Sigmoid colon (tissue), 4 donors: ENCODE measurements at regions not wholly inside any gene's neighbourhood (a gene's known extent, or its start where the extent isn't known, plus 50 kb on each side); places are given as distances from the start of the nearest gene placed in this dataset.

ENCODE experiments used
- POLR2AphosphoS5 ChIP-seq, 4 donors: sonication (generic); formaldehyde crosslinking; IDR thresholded peaks; one replicate each; pipeline ENCODE4 v1.6.1; 2017; ENCODE audit warnings: antibody characterized with exemption in 4 of 4
- TF ChIP-seq, protein P1 (sequence below), 4 experiments: fragments of 450-650 bp in 3 of 4; fragments of 200-600 bp in 1 of 4; IDR thresholded peaks; one replicate each; pipeline ENCODE4 v1.5.1; 2016 to 2019; ENCODE audit warnings: antibody characterized with exemption in 4 of 4, mild to moderate bottlenecking in 3 of 4, moderate library complexity in 2 of 4

DNA sequence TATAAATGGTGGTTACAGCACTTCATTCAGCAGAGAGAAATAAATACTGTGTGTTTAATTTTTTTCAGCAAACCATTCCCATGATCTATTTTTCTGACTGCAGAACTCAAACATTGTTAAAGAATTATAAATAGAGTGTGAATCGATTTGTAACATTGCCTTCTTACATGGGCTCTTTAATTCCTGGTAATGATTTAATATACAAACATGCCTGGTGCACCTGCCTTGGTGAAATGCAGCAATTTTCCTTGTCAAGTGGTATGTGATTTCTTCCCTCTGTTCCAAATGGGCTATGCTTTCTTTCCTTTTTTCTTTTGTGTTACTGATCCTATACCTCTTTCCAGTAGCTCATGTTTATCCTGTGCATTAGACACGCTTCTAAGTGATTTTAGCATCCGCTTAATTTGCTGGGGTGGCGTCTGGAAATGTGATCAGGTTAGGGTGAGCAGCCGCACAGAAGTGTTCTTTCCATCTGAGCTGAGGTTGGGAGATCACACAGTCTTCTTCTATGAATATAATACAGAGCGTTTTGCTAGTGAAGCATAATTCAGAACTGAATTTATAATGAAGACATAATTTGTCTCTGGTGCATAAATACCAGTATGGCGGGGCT lies 94.3 kb upstream of the ITGB1 start:
- no peak for TF ChIP-seq POLR2AphosphoS5 (IDR thresholded peaks at IDR 0.05)
- TF ChIP-seq, protein P1, sequence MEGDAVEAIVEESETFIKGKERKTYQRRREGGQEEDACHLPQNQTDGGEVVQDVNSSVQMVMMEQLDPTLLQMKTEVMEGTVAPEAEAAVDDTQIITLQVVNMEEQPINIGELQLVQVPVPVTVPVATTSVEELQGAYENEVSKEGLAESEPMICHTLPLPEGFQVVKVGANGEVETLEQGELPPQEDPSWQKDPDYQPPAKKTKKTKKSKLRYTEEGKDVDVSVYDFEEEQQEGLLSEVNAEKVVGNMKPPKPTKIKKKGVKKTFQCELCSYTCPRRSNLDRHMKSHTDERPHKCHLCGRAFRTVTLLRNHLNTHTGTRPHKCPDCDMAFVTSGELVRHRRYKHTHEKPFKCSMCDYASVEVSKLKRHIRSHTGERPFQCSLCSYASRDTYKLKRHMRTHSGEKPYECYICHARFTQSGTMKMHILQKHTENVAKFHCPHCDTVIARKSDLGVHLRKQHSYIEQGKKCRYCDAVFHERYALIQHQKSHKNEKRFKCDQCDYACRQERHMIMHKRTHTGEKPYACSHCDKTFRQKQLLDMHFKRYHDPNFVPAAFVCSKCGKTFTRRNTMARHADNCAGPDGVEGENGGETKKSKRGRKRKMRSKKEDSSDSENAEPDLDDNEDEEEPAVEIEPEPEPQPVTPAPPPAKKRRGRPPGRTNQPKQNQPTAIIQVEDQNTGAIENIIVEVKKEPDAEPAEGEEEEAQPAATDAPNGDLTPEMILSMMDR (IDR thresholded peaks at IDR 0.05), result no peak
